HG02798 (cell line): ENCODE measurements at regions not wholly inside any gene's neighbourhood (a gene's known extent, or its start where the extent isn't known, plus 50 kb on each side); places are given as distances from the start of the nearest gene placed in this dataset.

Experiments used
- ATAC-seq: cut with Tn5 transposase; IDR thresholded peaks from one replicate; pipeline ENCODE4 v1.9.1; 2021; ENCODE audit warnings: mild to moderate bottlenecking; ENCODE audit not compliant: unreplicated experiment, poor library complexity

GRCh38 chr1:55275151-55275748 is 60.1 kb upstream of the USP24 start:
- no peak for ATAC-seq

- no peak for ATAC-seq
Observed at GRCh38 chr1:55272994-55273393, 57.8 kb upstream of the USP24 start.
